DMS153 (cell line): ENCODE measurements at regions not wholly inside any gene's neighbourhood (a gene's known extent, or its start where the extent isn't known, plus 50 kb on each side); places are given as distances from the start of the nearest gene placed in this dataset.
"Not testable (repeated sequence)": the region's sequence is repeated elsewhere in the genome, so short reads cannot be mapped to it uniquely, and the experiment has no call there.

Experiments used
- DNase-seq: peaks from one replicate; lab custom pipeline; 2025; lab: John Stamatoyannopoulos, UW

DNA sequence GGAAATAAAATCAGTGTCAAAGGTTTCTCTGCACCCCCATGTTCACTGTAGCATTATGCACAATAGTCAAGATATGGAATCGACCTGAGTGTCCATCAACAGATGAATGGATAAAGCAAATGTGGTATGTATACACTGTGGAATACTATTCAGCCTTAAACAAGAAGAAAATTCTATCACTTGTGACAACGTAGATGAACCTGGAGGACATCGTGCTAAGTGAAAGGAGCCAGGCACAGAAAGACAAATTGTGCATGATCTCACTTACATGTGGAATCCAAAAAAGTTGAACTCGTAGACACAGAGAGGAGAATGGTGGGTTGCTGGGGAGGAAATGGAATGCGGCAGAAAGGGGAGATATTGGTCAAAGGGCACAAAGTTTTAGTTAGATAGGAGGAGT is 136.3 kb upstream of the ESR1 start:
- no peak for DNase-seq

DNA sequence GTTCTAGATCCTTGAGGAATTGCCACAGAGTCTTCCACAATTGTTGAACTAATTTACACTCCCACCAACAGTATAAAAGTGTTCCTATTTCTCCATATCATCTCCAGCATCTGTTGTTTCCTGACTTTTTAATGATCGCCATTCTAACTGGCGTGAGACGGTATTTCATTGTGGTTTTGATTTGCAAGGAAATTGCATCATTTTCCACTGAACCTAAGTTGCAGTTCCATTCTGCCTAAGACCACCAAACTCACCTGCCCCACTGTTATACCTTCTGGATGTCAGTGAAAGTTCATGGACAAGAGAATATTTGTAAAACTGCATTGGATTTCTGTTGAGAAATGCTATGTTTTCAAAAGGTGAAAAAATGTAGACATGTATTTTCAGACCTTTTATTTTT is 132.9 kb upstream of the ESR1 start:
- DNase-seq: no peak

DNA sequence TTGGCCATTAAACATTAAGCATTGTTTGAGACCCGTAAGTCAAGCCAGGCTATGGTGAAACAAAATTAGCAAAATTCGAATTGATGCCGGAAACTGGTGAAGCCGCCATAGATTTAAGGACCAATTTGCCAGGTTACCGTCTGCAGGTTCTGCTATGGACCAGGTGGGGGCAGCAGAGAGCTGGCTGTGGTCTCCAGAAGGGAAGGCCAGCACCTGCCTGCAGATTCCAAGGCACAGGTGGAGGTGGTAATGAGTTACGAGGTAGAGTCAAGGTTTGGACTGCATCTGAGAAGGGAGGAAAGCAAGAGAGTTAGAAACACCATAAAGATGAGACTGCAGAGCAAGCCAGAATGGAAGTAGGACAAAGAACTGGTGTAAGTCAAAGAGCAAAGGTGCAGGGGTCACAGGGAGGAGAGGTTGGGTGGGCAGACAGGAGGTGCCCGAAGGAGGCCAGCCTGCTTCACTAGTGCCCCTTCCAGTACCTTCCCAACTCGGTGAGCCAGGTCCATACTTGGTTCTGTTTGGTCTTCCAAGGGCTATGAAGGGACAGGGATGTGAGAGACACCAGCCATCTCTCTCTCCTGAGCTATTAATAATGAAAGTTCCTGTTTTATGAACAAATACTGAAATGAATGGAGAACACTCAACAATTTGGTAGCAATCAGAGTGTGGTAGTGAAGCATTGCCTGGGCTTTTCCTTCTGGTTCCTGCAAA is 131.6 kb upstream of the ESR1 start:
- DNase-seq: peak; percentile 39

DNA sequence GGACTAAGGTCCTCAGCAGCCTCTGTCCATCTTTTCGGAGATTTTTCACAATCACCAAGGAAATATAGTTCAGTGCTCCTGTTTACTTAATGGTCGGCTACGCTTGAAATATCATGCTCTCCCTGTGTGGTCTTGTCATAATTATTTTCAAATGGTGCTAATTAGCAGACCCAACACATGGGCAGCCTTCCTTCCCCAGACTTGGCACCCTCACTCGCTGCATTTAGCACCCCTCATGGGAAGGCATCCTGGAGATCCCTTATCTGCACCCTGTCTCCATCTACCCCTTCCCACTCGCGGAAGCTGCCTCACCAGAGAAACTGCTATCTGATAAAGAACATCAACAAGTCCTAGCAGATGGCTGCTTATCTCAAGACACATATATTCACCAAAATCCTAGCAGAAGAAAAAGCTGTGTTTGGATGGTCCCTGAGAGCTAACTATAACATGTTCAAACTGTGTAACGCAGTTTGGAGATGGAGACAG is 131.0 kb upstream of the ESR1 start:
- no peak for DNase-seq

DNA sequence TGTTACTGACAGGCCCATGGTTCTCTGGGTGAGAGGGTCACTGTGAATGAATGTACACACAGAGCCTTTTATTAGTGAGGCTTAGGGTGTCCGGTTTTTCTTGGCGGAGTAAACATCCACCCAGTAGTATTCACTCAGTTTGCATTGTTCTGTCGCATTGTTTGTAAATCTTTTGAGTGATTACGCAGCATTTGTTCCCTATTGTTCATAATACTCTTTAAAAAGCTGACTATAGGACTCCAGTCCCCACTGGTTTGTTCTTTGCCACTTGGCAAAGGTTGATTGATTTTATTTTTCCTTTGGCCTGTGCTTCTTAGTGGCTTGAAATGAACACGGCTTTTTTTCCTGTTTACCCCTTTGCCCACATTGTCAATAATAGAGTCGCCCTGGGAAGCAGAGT is 130.1 kb upstream of the ESR1 start:
- DNase-seq: no peak

DNA sequence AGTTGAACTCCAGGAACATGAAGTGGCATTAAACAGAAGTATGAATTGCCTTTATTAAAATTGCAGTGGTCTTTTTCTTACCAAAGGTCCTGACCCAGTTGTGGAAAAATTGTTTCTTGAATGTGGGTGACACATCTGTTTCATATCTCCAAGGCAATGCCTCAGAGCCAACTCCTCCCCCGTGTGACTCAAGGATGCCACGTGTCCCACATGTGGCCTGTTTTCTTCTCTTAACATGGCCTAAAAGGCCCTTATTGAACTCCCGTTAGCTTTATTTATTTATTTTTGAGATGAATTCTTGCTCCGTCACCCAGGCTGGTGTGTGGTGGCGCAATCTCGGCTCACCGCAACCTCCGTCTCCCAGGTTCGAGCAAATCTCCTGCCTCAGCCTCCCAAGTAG is 128.4 kb upstream of the ESR1 start:
- no peak for DNase-seq

DNA sequence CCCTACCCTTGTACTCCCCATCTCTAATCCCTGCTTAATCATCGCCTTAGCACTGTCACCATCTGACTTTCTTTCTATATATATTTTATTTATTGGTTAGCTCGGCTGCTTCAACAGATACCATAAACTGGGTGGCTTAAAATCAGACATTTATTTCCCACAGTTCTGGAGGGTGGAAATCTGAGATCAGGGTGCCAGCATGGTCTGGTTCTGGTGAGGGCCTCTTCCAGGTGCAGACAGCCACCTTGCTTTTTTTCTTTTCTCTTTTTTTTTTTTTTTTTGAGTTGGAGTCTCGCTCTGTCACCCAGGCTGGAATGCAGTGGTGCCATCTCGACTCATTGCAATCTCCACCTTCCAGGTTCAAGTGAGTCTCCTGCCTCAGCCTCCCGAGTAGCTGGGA is 127.5 kb upstream of the ESR1 start:
- no peak for DNase-seq

DNA sequence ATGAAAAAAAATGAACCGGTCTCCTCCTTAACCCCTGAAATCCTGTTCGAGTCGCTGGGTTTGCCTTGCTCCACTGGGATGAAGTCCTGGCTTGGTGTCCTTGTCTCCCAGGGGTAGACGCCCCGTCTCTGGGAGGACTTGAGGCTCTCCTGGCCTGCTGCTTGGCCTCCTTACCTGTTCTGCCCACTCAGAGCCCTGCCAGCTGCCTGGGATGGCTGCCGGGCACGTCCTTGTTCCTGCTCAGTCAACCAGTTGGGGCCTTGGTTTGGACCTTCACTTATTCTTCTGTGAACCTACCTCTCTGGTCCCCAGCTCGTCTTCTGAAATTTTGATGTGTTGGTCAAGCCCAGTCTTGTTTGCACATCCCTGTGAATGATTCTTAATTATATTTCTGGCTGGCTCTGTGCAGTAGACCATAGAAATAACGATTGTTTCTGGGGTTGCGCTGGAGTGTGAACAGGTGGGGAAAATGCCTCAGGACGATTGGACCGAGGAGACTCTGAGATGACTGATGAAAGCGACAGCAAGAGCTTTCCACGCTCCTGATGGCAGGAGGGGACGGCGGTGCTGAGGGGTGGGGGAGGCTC is 126.5 kb upstream of the ESR1 start:
- DNase-seq: no peak

DNA sequence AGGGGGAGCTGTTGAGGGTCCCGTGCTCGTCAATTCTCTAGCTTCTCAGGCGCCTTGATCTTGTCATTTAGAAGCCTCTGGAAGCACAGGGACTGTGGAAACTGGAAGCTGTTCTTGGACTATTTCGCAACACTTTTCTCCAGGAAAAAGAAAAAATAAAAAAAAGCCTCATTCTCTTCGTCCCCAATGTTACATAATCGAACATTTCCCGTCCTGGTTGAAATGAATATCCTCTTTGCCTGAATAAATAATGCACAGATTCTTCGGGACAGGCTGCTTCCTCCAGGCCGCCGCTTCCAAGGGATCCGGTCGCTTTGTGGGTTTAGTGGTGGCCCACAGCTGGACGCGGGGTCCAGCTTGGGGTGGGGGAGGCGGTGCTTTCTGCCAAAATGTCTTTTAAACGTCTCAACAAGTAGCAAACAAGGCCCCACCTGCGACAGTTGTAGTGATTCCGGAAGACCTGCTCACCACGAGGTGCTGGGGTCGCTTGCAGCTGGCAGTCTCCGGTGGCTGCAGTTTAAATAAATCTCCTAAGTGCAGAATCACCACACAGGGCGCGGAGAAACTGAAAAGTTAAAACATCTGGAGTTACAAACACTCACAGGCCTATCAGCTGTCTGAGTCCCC is 125.9 kb upstream of the ESR1 start:
- DNase-seq: no peak

DNA sequence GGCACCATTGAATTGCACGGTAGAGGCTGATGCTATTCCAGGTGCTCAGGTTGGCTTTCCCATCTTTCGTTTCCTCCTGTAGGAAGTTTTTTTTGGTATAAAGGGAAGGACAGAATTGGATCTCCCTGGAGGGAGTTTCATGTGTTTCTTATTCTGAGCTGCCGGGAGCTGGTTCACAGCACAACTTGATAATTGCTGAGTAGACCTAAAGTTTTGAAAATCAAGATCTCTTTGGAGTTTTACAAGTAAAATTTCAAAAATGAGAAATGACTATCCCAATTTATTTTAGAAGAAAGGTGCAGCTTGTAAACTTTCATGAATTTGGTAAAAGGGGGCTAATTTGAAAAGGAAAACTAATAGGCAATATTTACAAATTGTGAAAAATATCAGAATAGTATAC is 125.2 kb upstream of the ESR1 start:
- no peak for DNase-seq

DNA sequence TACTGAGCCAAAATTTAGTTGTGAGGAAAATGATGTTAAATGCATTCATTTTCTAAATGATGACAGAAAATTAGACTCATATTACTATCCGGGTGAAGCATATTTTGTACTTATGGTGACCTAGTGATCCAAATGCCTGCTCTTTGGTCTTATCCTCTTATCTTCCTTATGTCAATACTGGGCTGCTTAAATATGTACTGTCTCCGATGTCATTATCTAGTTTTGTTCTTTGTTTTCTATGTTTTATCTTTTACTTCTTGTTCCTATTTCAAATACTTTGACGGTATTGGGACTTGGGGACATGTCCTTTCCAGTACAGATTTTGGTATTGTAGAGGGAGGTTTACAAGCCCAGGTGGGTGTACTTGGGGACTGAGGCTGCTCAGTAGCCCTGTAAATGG is 124.6 kb upstream of the ESR1 start:
- no peak for DNase-seq

DNA sequence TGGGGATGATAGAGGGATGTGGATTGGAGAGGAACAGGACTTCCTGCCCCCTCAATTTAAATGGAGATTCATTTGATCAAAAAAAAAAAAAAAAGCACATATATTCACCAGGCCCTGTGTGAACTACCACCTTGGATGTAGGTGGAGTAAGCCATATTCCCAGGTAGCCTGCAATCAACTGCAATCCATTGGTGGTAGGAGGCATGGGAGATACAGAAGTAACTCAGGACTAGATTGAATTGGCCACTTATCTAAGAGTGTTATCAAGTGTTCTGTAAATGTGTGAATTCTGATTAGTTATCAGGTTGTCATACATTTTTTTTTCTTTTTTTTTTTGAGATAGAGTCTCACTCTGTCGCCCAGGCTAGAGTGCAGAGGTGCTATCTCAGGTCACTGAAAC is 124.1 kb upstream of the ESR1 start:
- no peak for DNase-seq

DNA sequence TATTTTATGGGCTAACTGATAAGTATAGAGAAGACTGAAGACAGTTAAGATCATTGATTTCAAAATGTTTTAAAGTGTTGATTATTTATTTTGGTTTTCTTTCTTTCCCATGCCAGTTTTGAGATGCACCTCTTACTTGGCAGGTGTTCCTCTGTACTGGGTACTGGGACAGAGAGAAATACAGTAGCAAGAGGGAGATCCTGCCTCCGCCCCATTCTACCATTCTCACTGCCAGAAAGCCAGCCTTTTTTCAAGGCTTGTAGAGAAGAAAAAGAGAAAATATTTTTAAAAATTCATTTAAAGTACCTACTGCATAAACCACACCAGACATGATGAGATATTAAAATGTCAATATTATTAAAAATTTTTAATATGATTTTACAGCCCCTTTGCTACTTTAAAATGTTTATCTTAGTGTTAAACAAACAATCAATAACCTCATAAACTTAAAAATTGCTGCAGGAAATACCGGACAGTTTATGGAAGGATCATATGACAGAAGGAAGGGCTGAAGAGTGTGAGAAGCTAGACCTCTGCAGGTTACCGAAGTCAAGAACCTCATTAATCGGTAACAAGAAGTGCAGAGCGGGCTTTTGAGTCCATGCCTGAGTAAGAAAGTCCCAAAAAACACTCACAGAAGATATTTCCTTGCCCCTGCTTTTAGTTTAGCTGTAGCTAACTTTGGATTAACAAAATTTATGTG is 117.8 kb upstream of the ESR1 start:
- DNase-seq: no peak

DNA sequence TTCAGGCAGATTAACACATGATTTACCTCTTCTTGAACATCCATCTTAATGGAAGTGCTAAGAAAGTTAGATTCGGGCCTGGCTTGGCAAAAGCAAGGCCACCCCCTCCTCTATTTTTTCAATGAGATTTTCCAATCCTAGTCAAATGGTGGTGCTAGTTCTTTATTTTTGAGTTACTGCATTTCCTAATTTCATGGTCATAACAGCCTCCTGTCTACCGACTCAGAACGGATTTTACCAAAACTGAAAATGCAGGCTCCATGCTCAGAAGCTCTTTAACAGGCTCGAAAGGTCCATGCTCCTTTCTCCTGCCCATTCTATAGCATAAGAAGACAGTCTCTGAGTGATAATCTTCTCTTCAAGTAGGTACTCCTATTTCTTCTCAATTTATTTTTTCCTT is 117.2 kb upstream of the ESR1 start:
- DNase-seq: no peak

DNA sequence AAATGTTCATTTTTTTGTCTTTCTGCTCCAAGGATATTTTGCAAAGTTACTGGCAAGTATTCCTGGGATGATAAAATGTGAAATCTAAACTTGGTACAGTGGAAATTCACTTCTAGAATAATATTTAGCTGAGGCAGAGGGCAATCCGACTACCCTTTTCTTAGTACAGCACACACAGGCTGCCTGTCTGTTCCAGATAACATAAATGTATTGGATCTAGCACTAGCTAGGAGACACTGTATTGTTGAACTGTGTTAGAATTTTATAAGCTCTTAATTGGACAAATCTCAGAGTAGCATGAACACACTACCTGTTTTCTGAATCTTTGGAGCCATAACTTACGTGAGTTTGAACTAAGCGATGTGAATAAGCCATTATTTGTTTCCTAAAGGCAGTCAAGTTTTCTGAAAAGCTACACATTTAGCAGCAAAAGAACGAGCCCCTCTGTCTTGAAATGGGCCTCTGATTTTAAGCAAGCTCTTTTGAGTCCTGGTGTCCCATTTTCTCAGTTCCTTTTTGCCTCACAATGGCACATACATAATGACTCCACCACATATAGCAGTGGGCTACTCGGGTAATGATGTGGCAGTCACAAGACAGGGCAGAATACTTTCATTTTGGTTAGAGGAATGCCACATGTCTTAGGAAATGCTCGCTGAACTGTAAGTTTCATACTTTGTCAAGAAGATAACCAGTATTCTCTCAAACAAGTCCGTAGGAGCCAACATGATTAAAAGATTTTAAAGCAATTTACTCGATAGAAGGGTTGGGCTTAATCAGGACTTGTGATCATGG is 116.5 kb upstream of the ESR1 start:
- DNase-seq: no peak

DNA sequence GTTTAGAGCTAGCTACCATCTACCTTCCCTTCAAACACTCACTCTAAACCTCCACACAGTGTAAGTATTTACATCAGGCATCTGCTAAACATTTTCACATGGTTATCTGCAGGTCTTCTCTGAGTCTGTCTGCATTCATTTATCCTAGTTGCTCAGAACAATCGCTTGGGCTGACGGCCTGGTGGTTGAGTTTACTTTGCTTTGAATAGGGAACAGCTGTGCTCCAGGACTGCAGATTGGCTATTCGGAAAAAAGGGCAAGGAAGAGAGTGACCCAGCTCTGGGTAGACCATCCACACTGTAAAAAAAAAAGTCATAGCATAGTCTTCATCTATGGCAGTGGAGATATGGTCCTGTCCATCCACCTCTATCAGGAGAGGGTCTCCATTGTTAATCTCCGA is 115.3 kb upstream of the ESR1 start:
- DNase-seq: no peak

DNA sequence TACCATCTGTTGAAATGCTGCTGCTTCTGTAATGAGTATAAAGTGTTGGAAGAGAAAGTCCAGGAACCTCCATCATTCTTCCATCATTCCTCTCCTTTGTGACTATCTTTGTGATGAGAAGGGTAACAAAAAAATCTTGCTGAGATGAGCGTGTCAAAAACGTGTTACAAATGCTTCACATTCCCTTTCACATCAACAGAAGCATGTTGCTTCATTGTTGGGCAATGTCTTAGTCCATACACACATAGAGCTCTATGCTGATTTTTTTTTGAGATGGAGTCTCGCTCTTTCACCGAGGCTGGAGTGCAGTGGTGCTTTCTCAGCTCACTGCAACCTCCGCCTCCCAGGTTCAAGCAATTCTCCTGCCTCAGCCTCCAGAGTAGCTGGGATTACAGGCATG is 114.1 kb upstream of the ESR1 start:
- no peak for DNase-seq

DNA sequence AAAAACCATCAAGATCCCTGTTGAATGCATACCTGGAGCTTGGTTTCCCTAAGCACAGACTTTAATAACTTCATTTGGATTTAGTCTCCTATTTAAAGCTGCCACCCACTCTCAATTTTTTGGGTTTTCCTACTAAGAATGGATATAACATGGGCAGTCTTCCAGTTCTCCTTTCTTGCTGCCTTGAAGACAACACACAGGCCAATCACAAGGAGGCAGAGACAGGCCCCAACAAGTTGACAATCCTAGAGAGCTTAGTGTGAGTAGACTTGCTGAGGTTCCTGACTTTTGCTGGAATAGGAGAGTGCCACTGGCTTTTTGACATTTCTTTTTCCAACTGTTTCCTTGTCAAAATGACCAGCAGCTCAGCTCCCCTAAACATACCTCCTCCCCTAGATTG is 112.3 kb upstream of the ESR1 start:
- DNase-seq: no peak

DNA sequence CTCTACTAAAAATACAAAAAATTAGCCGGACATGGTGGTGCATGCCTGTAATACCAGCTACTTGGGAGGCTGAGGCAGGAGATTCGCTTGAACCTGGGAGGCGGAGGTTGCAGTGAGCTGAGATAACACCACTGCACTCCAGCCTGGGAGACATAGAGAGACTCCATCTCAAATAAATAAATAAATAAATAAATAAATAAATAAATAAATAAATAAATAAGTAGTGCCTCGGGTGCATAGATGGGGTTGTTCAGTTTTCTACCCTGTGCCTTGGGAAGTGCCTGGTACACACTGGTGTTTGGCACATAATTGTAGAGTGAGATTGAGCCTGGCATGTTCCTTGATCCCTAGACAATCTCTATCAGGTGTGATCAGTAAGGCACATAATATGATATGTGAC is 111.2 kb upstream of the ESR1 start:
- not testable (repeated sequence) for DNase-seq

DNA sequence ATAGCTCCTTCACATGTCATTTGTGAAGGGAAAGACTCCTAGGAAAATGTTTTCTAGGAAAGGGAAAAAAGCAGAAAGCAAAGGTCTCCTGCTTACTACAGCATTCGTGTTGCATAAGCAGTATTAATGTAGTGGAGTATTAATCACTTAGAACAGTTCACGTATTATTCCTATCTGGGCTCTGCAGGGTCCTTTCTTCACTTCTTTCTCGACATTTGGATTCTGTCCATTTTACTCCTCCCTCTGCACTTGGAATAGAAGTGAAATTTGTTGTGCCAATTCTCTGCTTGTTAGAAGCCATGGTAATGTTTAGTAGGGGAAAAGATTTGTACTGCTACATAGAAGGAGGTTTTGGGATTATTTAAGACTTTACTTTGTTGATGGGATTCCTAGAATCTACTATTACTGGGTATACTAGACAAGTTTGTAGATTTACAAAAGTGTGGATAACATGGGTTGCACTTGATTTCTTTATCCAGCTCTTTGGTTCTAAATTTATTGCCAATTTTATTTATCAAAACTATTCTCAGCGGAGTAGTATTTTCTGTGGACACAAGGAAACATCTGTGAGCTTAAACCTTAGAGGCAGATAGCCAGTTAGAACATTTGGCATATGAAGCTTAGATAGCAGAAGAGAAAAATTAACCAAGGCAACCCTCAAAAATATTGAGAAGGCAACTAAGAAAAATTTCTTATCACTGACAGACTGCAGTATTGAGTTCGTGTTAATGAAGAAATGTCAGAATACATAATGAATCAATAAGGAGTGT is 108.4 kb upstream of the ESR1 start:
- DNase-seq: no peak

DNA sequence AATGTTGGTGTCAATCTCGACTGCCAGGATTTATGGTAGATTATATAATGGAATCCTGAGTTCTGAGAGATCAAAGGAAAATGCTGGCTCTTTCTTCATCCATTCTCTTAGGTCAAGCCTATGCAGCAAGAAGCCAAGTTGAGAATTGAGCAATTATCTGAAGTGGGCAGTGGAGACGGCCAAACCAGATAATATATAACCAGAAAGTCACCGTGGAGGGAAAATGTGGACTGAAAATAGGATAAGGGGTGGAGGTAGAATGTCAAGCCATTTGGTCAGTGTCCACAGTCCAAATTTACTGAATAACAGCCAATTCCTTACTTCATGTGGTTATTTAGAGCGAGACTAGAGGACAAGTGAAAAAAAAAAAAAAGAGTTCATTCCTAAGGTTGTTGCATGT is 107.8 kb upstream of the ESR1 start:
- no peak for DNase-seq
